Kidney epithelial cell (primary cell): ENCODE measurements at regions not wholly inside any gene's neighbourhood (a gene's known extent, or its start where the extent isn't known, plus 50 kb on each side); places are given as distances from the start of the nearest gene placed in this dataset.

Experiments used
- DNase-seq: peaks from one replicate; pipeline ENCODE4 v3.0.0-alpha.2; 2010; ENCODE audit warnings: low read depth
- H3K27me3 ChIP-seq: 2 replicates; pipeline ENCODE4 v1.6.0; 2011; ENCODE audit warnings: low read length; ENCODE audit not compliant: control insufficient read depth, insufficient read depth
- H3K36me3 ChIP-seq: 2 replicates; pipeline ENCODE4 v1.5.1; 2011; ENCODE audit warnings: low read length; ENCODE audit not compliant: control insufficient read depth, insufficient read depth
- H3K4me3 ChIP-seq: 2 replicates; pipeline ENCODE4 v1.5.1; 2011; ENCODE audit warnings: low read depth, mild to moderate bottlenecking, control low read depth, low read length
- TF ChIP-seq, protein P1 (sequence below): IDR thresholded peaks from 2 replicates; pipeline ENCODE4 v1.5.1; 2011; ENCODE audit warnings: mild to moderate bottlenecking, moderate library complexity, low read length, control low read depth, inconsistent platforms; ENCODE audit not compliant: insufficient read depth, poor library complexity, severe bottlenecking

DNA sequence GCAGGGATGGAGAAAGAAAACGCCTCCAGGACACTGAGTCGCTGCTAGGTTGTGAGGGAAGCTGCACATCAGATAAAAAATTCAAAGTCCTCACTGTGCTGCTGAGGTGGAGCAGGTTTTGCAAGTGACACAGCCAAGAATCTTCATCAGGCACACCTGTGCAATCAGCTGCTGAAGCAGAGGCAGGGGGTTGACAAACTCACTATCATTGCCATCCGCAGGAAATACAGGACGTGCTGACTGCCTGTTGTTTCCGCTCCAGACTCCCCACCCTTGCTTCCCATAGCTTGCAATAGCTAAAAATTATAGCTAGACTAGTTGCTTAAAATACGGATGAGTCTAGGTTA, 147.8 kb upstream of the FHL2 start:
- no peaks in the 10 kb centered on the region for H3K27me3 ChIP-seq
- TF ChIP-seq, protein P1, sequence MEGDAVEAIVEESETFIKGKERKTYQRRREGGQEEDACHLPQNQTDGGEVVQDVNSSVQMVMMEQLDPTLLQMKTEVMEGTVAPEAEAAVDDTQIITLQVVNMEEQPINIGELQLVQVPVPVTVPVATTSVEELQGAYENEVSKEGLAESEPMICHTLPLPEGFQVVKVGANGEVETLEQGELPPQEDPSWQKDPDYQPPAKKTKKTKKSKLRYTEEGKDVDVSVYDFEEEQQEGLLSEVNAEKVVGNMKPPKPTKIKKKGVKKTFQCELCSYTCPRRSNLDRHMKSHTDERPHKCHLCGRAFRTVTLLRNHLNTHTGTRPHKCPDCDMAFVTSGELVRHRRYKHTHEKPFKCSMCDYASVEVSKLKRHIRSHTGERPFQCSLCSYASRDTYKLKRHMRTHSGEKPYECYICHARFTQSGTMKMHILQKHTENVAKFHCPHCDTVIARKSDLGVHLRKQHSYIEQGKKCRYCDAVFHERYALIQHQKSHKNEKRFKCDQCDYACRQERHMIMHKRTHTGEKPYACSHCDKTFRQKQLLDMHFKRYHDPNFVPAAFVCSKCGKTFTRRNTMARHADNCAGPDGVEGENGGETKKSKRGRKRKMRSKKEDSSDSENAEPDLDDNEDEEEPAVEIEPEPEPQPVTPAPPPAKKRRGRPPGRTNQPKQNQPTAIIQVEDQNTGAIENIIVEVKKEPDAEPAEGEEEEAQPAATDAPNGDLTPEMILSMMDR, result no peak
- H3K36me3 ChIP-seq, result no peaks in the 10 kb centered on the region
- H3K4me3 ChIP-seq, result no peak overlapping the region
- DNase-seq, result no peak

DNA sequence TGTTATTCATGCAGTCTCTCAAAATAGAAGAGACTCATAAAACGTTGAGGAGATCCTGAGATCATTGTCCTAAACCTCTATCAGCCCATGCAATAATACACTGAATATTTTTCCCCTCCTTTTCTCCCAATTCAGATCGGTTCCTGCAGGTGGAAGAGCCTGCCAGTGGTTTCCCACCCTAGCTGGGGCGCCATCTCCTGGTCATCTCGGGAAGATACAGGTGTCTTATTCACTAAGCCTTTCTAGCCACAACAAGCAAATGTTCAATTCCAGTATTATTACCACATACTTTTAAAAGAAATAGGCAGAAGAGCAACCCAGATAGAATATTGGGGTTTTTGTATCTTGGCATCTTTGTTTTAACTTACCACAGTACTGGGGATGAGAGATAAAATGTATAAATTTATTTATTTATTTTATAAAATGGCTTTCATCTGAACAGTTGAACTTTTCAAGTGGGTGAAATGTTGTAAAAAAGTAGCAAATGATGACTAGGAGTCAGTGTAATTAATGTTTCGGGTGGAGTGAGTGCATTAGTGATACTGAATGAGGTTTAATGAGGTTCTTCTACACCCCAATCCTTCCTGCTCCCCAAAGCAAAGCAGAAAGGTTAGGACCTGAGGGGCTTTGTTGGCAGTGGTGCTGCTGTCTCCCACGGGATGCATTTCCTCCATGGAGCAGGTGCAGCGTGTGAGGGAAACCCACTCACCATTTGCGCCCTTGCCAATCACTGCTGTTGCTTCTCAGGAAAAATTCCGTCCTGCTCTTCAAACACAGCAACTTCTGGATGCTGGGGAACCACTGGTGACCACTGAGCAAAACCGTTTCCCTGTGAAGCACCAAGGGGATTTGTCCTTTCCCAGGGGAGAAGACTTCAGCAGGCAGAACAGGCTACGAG, 147.1 kb upstream of the FHL2 start:
- TF ChIP-seq, protein P1, result peak; percentile 89
- Histone ChIP-seq H3K36me3 (no peaks in the 10 kb centered on the region), H3K4me3 (no peak overlapping the region), H3K27me3 (no peaks in the 10 kb centered on the region)
- DNase-seq, result no peak

DNA sequence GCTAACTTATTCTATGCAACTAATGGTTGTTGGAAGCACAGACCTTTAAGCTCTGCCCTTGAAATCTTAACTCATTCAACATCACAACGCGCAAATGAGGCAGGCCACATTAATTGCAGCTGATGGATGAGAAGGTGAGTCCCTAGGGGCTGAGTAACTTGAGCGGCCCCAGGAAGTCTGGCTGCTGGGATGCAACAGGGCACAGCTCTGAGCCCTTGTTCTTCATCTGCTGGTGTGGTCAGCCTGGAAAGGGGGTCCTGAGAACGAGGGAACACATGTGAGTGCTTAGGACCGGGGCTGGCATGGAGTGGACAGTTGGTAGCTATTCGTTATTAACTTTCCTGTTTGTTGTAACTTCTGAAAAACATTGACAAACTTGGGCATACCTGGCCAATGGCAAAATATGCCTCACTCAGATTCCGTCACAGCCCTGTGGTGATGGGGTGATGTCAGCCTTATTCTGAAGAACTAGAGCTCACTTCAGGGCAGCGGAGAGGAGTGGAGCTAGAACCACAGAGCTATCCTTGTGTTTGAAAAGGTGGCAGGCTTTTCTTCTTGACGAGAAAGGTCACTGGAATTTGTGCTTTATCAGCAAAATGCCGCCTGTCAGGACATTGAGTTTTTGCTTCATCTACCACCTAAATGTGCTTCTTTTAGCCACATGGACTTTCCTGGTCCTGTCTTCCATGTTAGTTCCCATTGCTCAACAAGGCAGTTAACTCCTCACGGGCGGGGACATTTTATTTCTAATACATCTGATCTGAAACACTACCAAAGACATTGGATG, 145.9 kb upstream of the FHL2 start:
- no peak overlapping the region for H3K4me3 ChIP-seq
- no peak for DNase-seq
- TF ChIP-seq, protein P1, result no peak
- no peaks in the 10 kb centered on the region for H3K27me3 ChIP-seq
- no peaks in the 10 kb centered on the region for H3K36me3 ChIP-seq

DNA sequence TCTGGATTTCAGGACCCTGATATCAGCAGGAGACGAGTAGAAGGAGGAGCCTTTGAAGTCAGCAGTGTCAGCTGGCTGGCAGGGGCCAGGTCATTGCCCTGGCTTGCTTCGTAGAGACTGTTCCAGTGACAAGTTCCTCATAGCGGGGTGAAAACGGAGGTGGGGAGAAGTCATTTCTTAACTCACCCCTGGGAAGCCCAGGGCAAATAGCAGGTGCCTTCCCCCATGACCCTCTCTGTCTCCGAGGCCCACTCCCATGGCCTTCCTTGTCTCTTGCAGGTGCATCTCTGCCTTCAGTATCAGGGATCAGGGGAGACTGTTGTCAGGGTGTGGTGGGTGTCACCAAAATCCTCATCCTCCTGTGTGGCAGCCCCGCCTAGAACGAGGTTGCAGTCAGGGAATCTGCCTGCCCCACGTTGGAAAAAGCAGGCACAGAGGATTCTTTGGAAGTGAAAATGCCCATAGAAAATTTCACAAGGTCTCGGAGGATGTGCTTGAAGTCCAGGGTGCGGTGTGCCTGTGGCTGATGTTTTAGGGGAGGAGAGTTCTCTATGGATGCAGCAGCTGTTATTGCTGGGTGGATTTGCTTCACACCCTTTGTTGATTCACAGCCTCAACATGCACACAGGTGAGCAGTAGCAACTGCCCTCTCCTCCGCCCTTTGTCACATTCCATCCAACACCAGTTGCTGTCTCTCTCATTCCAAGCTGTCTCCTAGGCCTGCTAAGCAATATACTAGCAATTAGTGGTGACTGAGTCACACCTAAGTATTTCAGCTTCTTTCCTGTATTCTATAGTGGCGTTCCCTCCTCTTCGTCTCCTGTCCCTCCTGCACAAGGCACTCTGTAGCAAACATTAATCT, 142.6 kb upstream of the FHL2 start:
- Histone ChIP-seq H3K27me3 (no peaks in the 10 kb centered on the region), H3K36me3 (no peaks in the 10 kb centered on the region), H3K4me3 (no peak overlapping the region)
- TF ChIP-seq, protein P1, result no peak
- no peak for DNase-seq

DNA sequence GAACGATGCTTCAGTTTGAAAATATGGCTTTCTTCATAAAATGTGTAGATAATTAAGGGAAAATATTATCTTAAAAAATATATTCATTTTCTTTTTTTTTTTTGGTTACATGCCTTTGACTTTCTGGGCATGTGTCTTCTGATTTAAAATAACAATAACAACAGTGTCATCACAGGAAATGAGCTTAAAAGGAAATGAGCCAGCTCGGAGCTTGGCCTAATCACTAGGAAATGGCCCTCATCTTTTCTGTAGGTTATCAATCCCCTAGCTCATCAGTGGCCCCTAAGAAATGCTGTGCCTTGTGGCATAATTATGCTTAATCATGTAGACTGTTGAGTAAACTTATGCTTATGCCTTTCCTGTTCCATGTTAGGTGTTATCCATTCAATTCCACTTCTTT, 141.8 kb upstream of the FHL2 start:
- no peaks in the 10 kb centered on the region for H3K36me3 ChIP-seq
- no peak overlapping the region for H3K4me3 ChIP-seq
- H3K27me3 ChIP-seq, result peaks cover under 1% of the 10 kb centered on the region
- TF ChIP-seq, protein P1, result no peak
- no peak for DNase-seq
